GM21367 (cell line): ENCODE measurements at regions not wholly inside any gene's neighbourhood (a gene's known extent, or its start where the extent isn't known, plus 50 kb on each side); places are given as distances from the start of the nearest gene placed in this dataset.

ENCODE experiments used
- ATAC-seq: cut with Tn5 transposase; IDR thresholded peaks from one replicate; pipeline ENCODE4 v1.9.1; 2021; ENCODE audit not compliant: unreplicated experiment

GRCh38 chr5:124664287-124664686 is 82.2 kb downstream of the ZNF608 start:
- ATAC-seq, result no peak

GRCh38 chr5:124663101-124663506 is 83.3 kb downstream of the ZNF608 start:
- ATAC-seq, result no peak

GRCh38 chr5:124662181-124662781 is 84.2 kb downstream of the ZNF608 start:
- ATAC-seq, result no peak

- ATAC-seq, result no peak
Measured at GRCh38 chr5:124661317-124662141, 84.9 kb downstream of the ZNF608 start.

GRCh38 chr5:124660229-124661093 is 86.0 kb downstream of the ZNF608 start:
- no peak for ATAC-seq

GRCh38 chr5:124659798-124660197 is 86.6 kb downstream of the ZNF608 start:
- no peak for ATAC-seq

GRCh38 chr5:124658867-124659557 is 87.4 kb downstream of the ZNF608 start:
- no peak for ATAC-seq

GRCh38 chr5:124655921-124656511 is 90.4 kb downstream of the ZNF608 start:
- no peak for ATAC-seq

GRCh38 chr5:124655251-124655917 is 91.1 kb downstream of the ZNF608 start:
- no peak for ATAC-seq

- no peak for ATAC-seq
Measured at GRCh38 chr5:124654418-124654817, 92.0 kb downstream of the ZNF608 start.

GRCh38 chr5:124653666-124654065 is 92.8 kb downstream of the ZNF608 start:
- no peak for ATAC-seq

- no peak for ATAC-seq
Measured at GRCh38 chr5:124652892-124653441, 93.5 kb downstream of the ZNF608 start.

- no peak for ATAC-seq
Measured at GRCh38 chr5:124652514-124652819, 94.0 kb downstream of the ZNF608 start.

GRCh38 chr5:124651663-124652513 is 94.6 kb downstream of the ZNF608 start:
- ATAC-seq, result peak; percentile 31

GRCh38 chr5:124650951-124651662 is 95.3 kb downstream of the ZNF608 start:
- no peak for ATAC-seq

GRCh38 chr5:124650147-124650561 is 96.3 kb downstream of the ZNF608 start:
- ATAC-seq, result peak; percentile 55

GRCh38 chr5:124649491-124650146 is 96.8 kb downstream of the ZNF608 start:
- peak; percentile 70 for ATAC-seq
